HT1080 (cell line): ENCODE measurements at regions not wholly inside any gene's neighbourhood (a gene's known extent, or its start where the extent isn't known, plus 50 kb on each side); places are given as distances from the start of the nearest gene placed in this dataset.

ENCODE experiments used
- DNase-seq: peaks from one replicate; pipeline ENCODE4 v3.0.0-alpha.2; 2015; ENCODE audit warnings: low read depth

DNA sequence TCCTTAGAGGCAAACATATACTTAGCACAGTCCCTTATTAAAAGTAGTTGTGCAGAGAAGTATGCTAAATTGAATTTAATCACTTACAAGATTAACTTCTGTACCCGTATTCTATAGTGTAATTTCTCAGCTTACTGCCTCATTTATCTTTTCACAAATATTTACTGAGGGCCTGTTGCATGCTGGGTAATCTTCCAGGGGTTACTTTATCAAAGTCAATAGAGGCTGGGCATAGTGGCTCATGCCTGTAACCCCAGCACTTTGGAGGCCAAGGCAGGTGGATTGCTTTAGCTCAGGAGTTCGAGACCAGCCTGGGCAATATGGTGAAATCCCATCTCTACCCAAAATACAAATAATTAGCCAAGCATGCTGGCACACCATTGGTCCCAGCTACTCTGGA is 111.7 kb upstream of the RAB27B start:
- DNase-seq = no peak

GRCh38 chr18:54717673-54718407 is 110.4 kb upstream of the RAB27B start:
- peak; percentile 51 for DNase-seq

- no peak for DNase-seq
These were observed 109.9 kb upstream of the RAB27B start for GRCh38 chr18:54718408-54718773.

DNA sequence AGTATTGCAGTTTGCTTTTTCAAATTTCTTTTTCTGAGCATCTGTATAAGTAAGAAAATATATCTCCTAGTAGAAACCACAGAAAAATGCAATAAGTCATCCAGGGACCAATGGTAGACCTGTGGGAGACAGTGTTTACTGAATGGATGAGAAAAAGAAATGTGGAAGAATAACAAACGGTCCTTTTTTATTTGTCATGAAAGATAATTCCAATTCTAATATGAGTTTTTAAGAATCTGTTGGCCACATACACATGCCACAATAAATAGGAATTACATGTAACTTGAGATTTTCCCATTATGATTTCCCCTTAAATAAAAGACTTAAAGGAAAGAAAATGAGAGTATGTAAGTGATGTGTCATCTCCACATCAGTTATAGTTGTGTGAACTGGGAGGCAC is 107.7 kb upstream of the RAB27B start:
- no peak for DNase-seq

DNA sequence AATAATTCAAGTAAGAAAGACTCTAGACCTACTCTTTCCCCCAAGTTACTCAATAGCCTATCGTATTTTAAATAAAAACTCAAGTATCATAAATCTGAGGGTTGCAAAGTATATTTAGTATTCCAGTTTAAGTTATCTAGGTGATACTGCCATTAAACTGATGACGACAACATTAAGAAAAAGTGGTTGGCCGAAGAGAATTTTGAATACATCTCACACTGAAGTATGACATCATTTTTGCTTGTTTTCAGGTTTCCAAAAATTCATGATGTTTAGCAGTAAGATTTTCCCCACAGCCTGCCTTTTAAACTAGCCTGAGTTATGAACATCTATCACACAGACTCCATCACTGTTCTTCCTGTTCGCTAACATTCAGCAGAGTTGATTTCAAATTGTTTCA is 102.1 kb upstream of the RAB27B start:
- no peak for DNase-seq

GRCh38 chr18:54734059-54734458 is 94.2 kb upstream of the RAB27B start:
- peak; percentile 87 for DNase-seq

- no peak for DNase-seq
These were observed 91.3 kb upstream of the RAB27B start for GRCh38 chr18:54736981-54737380.

GRCh38 chr18:54737986-54738385 is 90.3 kb upstream of the RAB27B start:
- peak; percentile 77 for DNase-seq

DNA sequence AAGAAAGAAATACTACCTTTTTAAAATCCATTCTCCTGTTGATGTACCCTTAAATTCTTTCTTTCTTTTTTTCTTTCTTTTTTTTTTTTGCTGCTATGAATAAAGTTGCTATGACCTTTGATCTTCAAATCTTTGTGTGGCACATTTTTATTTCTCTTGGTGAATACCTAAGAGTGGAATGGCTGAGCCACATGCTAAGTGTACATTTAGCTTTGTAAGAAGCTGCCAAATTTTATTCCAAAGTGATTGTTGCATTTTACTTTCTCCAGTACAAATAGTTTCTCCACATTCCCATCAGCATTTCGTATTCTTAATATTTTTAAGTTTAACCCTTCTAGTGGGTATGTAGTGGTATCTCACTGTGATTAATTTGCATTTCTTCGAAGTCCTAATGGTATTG is 88.8 kb upstream of the RAB27B start:
- no peak for DNase-seq

- peak; percentile 50 for DNase-seq
These were observed 88.0 kb upstream of the RAB27B start for GRCh38 chr18:54740136-54740846.

GRCh38 chr18:54742120-54742519 is 86.2 kb upstream of the RAB27B start:
- no peak for DNase-seq

DNA sequence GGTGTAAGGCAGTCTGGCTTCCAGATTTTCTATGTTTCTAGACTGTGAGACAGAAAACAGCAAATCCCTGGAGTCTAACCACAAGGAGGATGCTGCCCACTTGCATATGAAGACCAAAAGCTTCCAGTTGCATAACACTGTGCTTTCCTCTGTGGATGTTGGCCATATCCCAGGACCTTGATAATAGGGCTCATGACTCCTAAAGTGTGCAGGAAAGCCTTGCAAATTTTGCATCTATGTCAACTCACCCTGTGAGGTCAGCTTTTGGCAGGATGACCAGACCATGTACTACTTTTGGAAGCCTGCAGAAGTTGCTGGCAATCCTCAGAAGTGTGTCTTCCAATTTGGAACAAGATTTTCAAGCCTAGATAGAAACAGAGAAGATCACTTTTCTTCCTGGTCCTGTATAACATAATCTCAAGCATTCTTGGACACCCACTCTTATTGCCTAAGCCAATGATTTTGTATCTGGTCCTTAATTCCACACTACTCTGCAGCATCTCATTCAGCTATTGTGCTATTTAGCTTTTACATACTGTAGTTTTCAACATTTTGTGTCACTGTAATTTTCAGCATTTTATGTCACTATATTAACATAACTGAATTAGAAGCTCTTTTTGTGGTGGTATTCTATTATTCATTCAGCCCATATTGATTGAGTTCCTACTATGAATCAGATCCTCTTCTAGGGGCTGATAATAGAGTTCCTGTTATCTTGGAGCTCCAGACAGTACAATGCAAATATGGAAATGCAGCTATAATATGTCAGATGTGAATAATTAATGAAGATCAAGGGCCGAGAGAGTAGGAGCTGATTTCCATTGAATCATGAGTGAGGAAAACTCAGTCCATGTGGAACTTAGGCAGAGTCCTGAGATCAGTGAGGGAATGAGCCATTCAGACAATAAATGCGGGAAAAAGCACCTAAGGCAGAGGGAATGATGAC is 85.3 kb upstream of the RAB27B start:
- peak; percentile 88 for DNase-seq

- DNase-seq = no peak
These were observed 84.7 kb upstream of the RAB27B start for GRCh38 chr18:54743605-54743995.

DNA sequence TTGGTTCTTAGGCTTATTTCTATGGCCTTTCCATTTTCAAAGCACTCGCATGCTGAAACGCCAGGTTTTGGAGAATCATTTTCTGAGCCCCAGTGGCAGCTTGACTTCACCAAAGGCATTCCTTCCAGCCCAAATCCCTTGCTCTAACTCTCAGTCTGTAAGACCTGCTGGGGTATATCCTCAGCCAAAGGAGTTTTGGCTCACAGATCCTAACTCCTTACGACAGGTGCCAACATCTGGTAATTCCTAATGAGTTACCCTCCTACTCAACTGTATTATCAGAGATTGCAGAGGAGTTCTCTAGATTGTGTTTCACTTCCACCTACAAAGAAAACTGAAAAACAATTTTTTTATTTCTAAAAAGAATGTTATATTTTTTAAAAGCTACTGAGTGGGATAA is 79.0 kb upstream of the RAB27B start:
- no peak for DNase-seq

DNA sequence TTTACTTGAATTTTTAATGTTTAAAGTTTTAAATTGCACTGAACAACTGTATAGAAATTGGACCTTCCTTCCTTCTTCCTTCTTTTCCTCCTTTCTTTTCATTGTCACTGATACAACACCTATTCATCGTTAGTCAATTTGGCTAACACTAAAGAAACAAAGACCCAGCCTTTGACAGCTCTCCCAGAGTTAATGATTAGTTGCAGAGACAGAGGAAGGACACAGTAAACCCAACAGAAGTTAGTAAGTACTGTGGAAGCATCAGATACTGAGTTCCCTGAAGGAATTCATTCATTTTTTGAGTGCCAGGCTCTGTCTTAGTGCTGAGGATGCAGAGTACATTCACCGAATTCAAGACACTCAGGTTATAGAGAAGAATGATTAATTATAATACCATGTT is 77.9 kb upstream of the RAB27B start:
- DNase-seq = no peak

DNA sequence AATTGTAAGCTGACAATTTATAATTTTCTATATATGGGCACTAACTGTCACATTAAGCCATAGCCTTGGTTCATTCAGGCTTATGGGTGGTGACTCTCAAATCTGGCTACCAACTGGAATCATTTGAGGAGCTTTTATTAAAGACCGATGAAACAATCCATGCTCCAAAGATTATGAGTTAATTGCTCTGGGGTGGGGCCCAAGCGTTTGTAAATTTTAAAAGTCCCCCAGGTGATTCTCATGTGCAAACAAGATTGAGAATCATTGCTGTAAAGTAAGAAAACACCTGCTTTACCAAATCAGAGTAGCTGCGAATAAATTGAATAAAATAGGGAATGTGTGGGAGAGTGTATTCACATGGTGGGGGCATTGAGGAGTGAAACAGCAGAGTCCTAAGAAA is 76.1 kb upstream of the RAB27B start:
- DNase-seq = no peak

GRCh38 chr18:54755456-54755855 is 72.8 kb upstream of the RAB27B start:
- no peak for DNase-seq

DNA sequence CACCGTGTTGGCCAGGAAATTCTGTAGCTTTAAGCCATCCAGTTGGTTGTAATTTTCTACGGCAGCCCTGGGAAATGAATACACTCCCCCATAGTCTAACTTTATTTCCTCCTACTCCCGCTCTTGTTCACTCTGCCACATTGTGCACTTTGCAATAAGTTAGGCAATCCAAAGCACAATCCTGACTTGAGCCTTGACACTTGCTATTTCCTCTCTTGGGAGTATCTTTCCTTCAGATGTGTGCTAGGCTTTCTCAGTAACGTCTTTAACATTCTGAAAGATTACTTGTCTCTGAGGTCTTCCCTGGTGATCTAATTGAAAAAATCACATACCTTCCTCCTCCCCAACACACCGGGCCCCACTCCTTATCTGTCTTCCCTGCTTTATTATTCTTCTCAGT is 65.9 kb upstream of the RAB27B start:
- DNase-seq = no peak

GRCh38 chr18:54764786-54765185 is 63.5 kb upstream of the RAB27B start:
- no peak for DNase-seq

DNA sequence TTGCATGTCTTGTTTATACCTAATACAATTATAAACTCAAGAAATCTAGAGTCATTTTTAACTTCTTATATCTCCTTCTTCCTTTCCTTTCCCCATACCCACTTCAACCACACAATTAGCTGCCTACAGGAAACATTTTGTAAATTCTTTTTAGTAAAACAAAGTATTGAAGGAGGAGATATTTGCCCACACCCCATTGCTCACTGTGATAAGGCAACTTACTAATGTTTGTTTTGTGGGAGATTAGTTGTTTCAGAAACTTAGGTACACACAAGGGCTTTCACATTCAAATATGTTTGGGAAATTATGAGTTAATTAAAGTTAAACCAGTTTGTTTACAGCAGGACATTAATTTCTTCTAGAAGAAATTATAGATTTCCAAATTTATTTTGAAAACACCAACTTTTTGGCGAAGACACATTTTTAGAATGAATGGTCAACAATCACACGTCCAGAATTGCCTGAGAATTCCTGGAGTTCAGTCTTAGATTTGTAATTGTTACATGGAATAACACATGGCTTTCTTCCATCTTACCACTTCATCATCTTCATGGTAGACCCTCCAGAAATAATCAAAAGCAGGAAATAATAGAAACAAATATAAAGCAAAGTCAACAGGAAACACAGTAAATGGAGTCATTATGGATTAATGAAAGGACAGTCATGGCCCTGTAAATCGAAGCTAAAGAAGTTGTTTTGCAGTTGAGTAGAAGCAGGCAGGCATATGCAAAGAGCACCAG is 62.5 kb upstream of the RAB27B start:
- DNase-seq = no peak

DNA sequence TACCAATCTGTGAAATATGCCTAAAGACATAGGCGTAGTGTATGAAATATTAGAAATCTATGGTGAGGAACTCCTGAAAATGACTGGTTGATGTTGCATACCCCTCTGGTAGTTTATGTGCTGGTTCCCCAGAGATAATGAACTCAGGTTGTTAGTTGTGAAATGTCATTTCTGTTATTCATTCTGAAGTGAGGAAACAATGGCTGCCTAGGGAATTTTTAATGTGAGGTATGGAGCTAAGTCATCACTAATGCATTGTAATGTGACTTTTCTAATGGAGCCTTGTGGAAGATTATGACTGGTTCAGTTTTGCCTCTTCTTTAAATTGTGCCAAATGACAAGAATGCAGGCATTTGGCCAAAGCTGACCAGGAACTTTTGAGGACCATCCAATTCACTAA is 61.6 kb upstream of the RAB27B start:
- DNase-seq = no peak
